H1 (cell line): ENCODE measurements at regions not wholly inside any gene's neighbourhood (a gene's known extent, or its start where the extent isn't known, plus 50 kb on each side); places are given as distances from the start of the nearest gene placed in this dataset.

ENCODE experiments used
- CTCF ChIA-PET: fragments of 300-600 bp; sonication (Branson Sonifier 250); formaldehyde crosslinking; loops from one replicate; lab custom pipeline; 2021; ENCODE audit not compliant: partially characterized antibody; lab: Charles Lee
- POLR2A ChIA-PET: fragments of 300-600 bp; sonication (Branson Sonifier 250); formaldehyde crosslinking; loops from one replicate; lab custom pipeline; 2021; ENCODE audit warnings: inconsistent platforms; ENCODE audit not compliant: partially characterized antibody; lab: Charles Lee
- DNase-seq, 2 experiments: peaks; one replicate each; pipeline versions ENCODE4 v3.0.0 to v3.0.0-alpha.2; 2010 to 2022; ENCODE audit warnings: low spot score in 2 of 2, low read depth in 1 of 2, mixed read lengths in 1 of 2
- FAIRE-seq: peaks from 2 replicates; lab custom pipeline; 2011; peaks lifted over from hg19 to GRCh38; lab: Jason Lieb, UNC
- H2AFZ ChIP-seq: 2 replicates; pipeline ENCODE4 v1.8.1; 2012; ENCODE audit warnings: low read length, inconsistent platforms
- H2AK5ac ChIP-seq: 2 replicates; pipeline ENCODE4 v1.6.1; 2013; ENCODE audit warnings: low read depth, low read length
- H2BK120ac ChIP-seq: replicated peaks from 2 replicates; pipeline ENCODE3; 2013; ENCODE audit warnings: low read depth, low read length, inconsistent platforms
- H2BK12ac ChIP-seq: 2 replicates; pipeline ENCODE4 v1.6.1; 2013; ENCODE audit warnings: low read depth, low read length
- H2BK15ac ChIP-seq: 2 replicates; pipeline ENCODE4 v1.6.1; 2013; ENCODE audit warnings: low read length
- H2BK20ac ChIP-seq: 2 replicates; pipeline ENCODE4 v1.6.1; 2013; ENCODE audit warnings: low read length
- H2BK5ac ChIP-seq: 2 replicates; pipeline ENCODE4 v1.6.1; 2013; ENCODE audit warnings: low read depth, low read length
- H3K14ac ChIP-seq: 2 replicates; pipeline ENCODE4 v1.6.1; 2013; ENCODE audit warnings: inconsistent platforms; ENCODE audit not compliant: insufficient read length
- H3K18ac ChIP-seq: 2 replicates; pipeline ENCODE4 v1.6.1; 2013; ENCODE audit warnings: low read length; ENCODE audit errors: extremely low read depth
- H3K23ac ChIP-seq: 2 replicates; pipeline ENCODE4 v1.6.1; 2013; ENCODE audit warnings: inconsistent platforms; ENCODE audit not compliant: insufficient read length
- H3K23me2 ChIP-seq: 2 replicates; pipeline ENCODE4 v1.6.1; 2013; ENCODE audit warnings: low read depth, low read length
- H3K27ac ChIP-seq: 2 replicates; pipeline ENCODE4 v1.6.1; 2011; ENCODE audit warnings: low read depth, low read length, inconsistent platforms
- H3K27me3 ChIP-seq, 4 experiments: replicated peaks in 1 of 4; 1 replicate in 1 of 4; 2 replicates in 3 of 4; pipeline versions ENCODE4 v1.6.1 to v1.8.1; 2011 to 2013; ENCODE audit warnings: low read length in 3 of 4, mild to moderate bottlenecking in 3 of 4, inconsistent platforms in 2 of 4, mixed read lengths in 2 of 4, moderate library complexity in 1 of 4; ENCODE audit not compliant: control insufficient read depth in 3 of 4, insufficient read depth in 3 of 4; ENCODE audit errors: extremely low read depth in 1 of 4
- H3K36me3 ChIP-seq, 4 experiments: 2 replicates each; pipeline versions ENCODE4 v1.6.1 to v1.8.1; 2011 to 2013; ENCODE audit warnings: mild to moderate bottlenecking in 4 of 4, low read length in 3 of 4, moderate library complexity in 2 of 4, control low read depth in 1 of 4, inconsistent platforms in 1 of 4; ENCODE audit not compliant: insufficient read depth in 4 of 4, control insufficient read depth in 2 of 4
- H3K4ac ChIP-seq: replicated peaks from 2 replicates; pipeline ENCODE3; 2013; ENCODE audit warnings: low read length, low read depth, mixed read lengths, inconsistent platforms; ENCODE audit not compliant: insufficient read length
- H3K4me1 ChIP-seq, 4 experiments: replicated peaks in 1 of 4; 1 replicate in 1 of 4; 2 replicates in 3 of 4; pipeline versions ENCODE4 v1.6.1 to v1.8.1; 2011 to 2013; ENCODE audit warnings: low read length in 3 of 4, inconsistent platforms in 2 of 4, mixed read lengths in 1 of 4; ENCODE audit not compliant: insufficient read depth in 4 of 4, control insufficient read depth in 3 of 4
- H3K4me2 ChIP-seq, 2 experiments: 2 replicates each; pipeline versions ENCODE4 v1.6.1 to v1.8.1; 2011 to 2013; ENCODE audit warnings: low read depth in 2 of 2, low read length in 2 of 2, control low read depth in 1 of 2, inconsistent platforms in 1 of 2, mild to moderate bottlenecking in 1 of 2; ENCODE audit not compliant: insufficient read depth in 1 of 2
- H3K4me3 ChIP-seq, 4 experiments: fragments of 200-600, 300-600 bp in 1 of 4; sonication (generic), shearing (Covaris generic), sonication (Bioruptor Twin) in 1 of 4; 2 replicates each; pipeline versions ENCODE4 v1.5.1 to v1.8.1; 2011 to 2016; ENCODE audit warnings: low read length in 4 of 4, low read depth in 3 of 4, control low read depth in 2 of 4, inconsistent platforms in 2 of 4, mild to moderate bottlenecking in 2 of 4, mixed read lengths in 1 of 4, moderate library complexity in 1 of 4; ENCODE audit not compliant: insufficient read depth in 2 of 4; ENCODE audit errors: extremely low read depth in 1 of 4
- H3K56ac ChIP-seq: replicated peaks from 2 replicates; pipeline ENCODE3; 2013; ENCODE audit warnings: low read depth, mild to moderate bottlenecking, mixed read lengths, low read length, inconsistent platforms; ENCODE audit not compliant: insufficient read length
- H3K79me1 ChIP-seq: 2 replicates; pipeline ENCODE4 v1.6.1; 2013; ENCODE audit warnings: low read depth, low read length, control low read depth
- H3K79me2 ChIP-seq, 2 experiments: 2 replicates each; pipeline versions ENCODE4 v1.6.1 to v1.8.1; 2012 to 2013; ENCODE audit warnings: low read length in 2 of 2, mild to moderate bottlenecking in 2 of 2, inconsistent platforms in 1 of 2; ENCODE audit not compliant: insufficient read depth in 2 of 2, control insufficient read depth in 1 of 2
- H3K9ac ChIP-seq, 4 experiments: replicated peaks in 1 of 4; 1 replicate in 1 of 4; 2 replicates in 3 of 4; pipeline versions ENCODE4 v1.6.1 to v1.8.1; 2011 to 2013; ENCODE audit warnings: low read depth in 3 of 4, low read length in 3 of 4, control low read depth in 2 of 4, mild to moderate bottlenecking in 2 of 4, moderate library complexity in 2 of 4, inconsistent platforms in 1 of 4; ENCODE audit errors: extremely low read depth in 1 of 4
- H3K9me3 ChIP-seq, 2 experiments: 2 replicates each; pipeline versions ENCODE4 v1.6.1 to v1.8.1; 2012 to 2013; ENCODE audit warnings: mild to moderate bottlenecking in 2 of 2, moderate library complexity in 2 of 2, control low read depth in 1 of 2, inconsistent platforms in 1 of 2, low read depth in 1 of 2, low read length in 1 of 2, mixed read lengths in 1 of 2; ENCODE audit not compliant: insufficient read depth in 2 of 2
- H4K20me1 ChIP-seq, 2 experiments: replicated peaks in 1 of 2; 2 replicates each; pipeline versions ENCODE3 to v1.8.1; 2011 to 2013; ENCODE audit warnings: inconsistent platforms in 2 of 2, low read length in 2 of 2, mild to moderate bottlenecking in 1 of 2; ENCODE audit not compliant: insufficient read depth in 2 of 2, control insufficient read depth in 1 of 2
- H4K5ac ChIP-seq: 2 replicates; pipeline ENCODE4 v1.6.1; 2013; ENCODE audit warnings: low read length, low read depth, mixed read lengths, inconsistent platforms; ENCODE audit not compliant: insufficient read length
- H4K8ac ChIP-seq: 2 replicates; pipeline ENCODE4 v1.8.0; 2013; ENCODE audit warnings: mild to moderate bottlenecking, moderate library complexity, low read length, inconsistent platforms; ENCODE audit not compliant: insufficient read depth; ENCODE audit errors: extremely low read depth
- H4K91ac ChIP-seq: replicated peaks from 2 replicates; pipeline ENCODE3; 2013; ENCODE audit warnings: low read length, mixed read lengths, inconsistent platforms; ENCODE audit not compliant: insufficient read length
- BRCA1 ChIP-seq: IDR thresholded peaks from 2 replicates; pipeline ENCODE4 v1.6.1; 2012; ENCODE audit warnings: low read depth, low read length, improper control_type of control experiment
- CBX8 ChIP-seq: fragments of 300-800, 300-1000 bp; sonication (generic); IDR thresholded peaks from 2 replicates; pipeline ENCODE4 v1.7.1; 2016; ENCODE audit warnings: low read depth, low read length, borderline replicate concordance
- CHD1 ChIP-seq: IDR thresholded peaks from 2 replicates; pipeline ENCODE4 v1.6.1; 2012; ENCODE audit warnings: low read depth, low read length, improper control_type of control experiment
- EP300 ChIP-seq, 2 experiments: IDR thresholded peaks; 1 replicate in 1 of 2; 2 replicates in 1 of 2; pipeline ENCODE4 v1.6.1; 2011 to 2012; ENCODE audit warnings: low read depth in 2 of 2, low read length in 2 of 2, mild to moderate bottlenecking in 2 of 2, borderline replicate concordance in 1 of 2, inconsistent platforms in 1 of 2, moderate library complexity in 1 of 2
- JUN ChIP-seq: IDR thresholded peaks from 2 replicates; pipeline ENCODE4 v1.6.1; 2011; ENCODE audit warnings: low read depth, mild to moderate bottlenecking, improper control_type of control experiment, low read length
- NRF1 ChIP-seq: IDR thresholded peaks from 2 replicates; pipeline ENCODE4 v1.6.1; 2011; ENCODE audit warnings: mild to moderate bottlenecking, low read depth, low read length, improper control_type of control experiment
- RFX5 ChIP-seq: IDR thresholded peaks from 2 replicates; pipeline ENCODE4 v1.6.1; 2011; ENCODE audit warnings: low read depth, low read length, improper control_type of control experiment, borderline replicate concordance
- RNF2 ChIP-seq: fragments of 200-900, 300-1000 bp; sonication (generic); IDR thresholded peaks from 2 replicates; pipeline ENCODE4 v1.7.1; 2016; ENCODE audit warnings: borderline replicate concordance, low read depth, mild to moderate bottlenecking, antibody characterized with exemption, low read length; ENCODE audit not compliant: poor library complexity, severe bottlenecking; ENCODE audit errors: missing control alignments
- SIX5 ChIP-seq: IDR thresholded peaks from 2 replicates; pipeline ENCODE4 v1.6.1; 2011; ENCODE audit warnings: mild to moderate bottlenecking, low read depth, low read length
- SP4 ChIP-seq: IDR thresholded peaks from 2 replicates; pipeline ENCODE4 v1.6.1; 2012; ENCODE audit warnings: low read length, inconsistent platforms
- WGBS, 2 experiments: shearing (Covaris generic) in 1 of 2; methylation state at CpG; one replicate each; pipeline versions ENCODE4 v1.1.6 to v1.1.7; 2013 to 2015; ENCODE audit warnings: low lambda C conversion rate in 2 of 2, mixed read lengths in 2 of 2, inconsistent platforms in 1 of 2, low coverage in 1 of 2, missing lambda C conversion rate in 1 of 2; ENCODE audit not compliant: insufficient replicate concordance in 2 of 2, insufficient coverage in 1 of 2, insufficient read length in 1 of 2; ENCODE audit errors: extremely low coverage in 1 of 2, missing lambda C conversion rate in 1 of 2; 5-methylcytosine and 5-hydroxymethylcytosine counted together
- TF ChIP-seq, protein P1 (sequence below): IDR thresholded peaks from 2 replicates; pipeline ENCODE4 v1.6.1; 2012; ENCODE audit warnings: inconsistent platforms
- TF ChIP-seq, protein P2 (sequence below): IDR thresholded peaks from 2 replicates; pipeline ENCODE4 v1.6.1; 2012; ENCODE audit warnings: inconsistent platforms

DNA sequence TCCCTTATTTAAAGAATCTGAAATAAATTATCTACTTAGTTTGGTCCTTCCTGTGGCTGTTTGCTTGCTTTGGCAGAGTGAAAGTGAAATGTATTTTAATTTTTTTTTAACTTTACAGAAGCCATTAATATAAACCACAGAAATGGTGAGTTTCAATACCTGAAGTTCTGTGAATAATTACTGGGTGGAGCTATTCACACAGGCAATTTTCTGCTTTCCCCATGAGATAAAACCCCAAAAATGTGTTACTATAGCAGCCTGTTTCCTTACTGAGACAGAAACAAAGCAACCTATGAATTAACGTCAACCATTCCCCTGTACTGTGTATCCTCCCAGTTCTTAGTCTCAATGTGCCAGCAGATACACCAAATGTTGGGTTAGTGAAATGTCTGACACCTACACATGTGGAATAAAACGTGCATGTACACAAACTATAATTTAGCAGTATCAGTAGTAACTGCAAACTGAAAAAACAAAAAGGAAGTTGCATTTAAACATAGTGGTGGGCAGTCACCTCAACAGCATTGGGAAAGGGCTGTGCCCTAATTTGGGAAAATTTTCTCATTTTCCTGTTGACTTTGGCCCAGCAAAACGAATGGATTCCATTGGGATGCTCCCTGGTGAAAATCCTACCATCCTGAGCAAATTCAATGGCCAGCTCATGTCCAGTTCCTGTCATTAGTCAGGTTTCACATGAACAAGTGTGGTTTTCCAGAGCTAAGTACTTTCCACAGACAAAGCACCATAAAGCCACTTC is 73.1 kb upstream of the RMDN2 start:
- no peak overlapping the region for H3K4me2 ChIP-seq
- no peak overlapping the region for H3K56ac ChIP-seq
- FAIRE-seq (no peak), DNase-seq (no peak)
- no peaks in the 10 kb centered on the region for H3K9me3 ChIP-seq
- H4K8ac ChIP-seq: no peak overlapping the region
- H3K79me2 ChIP-seq: no peaks in the 10 kb centered on the region
- H3K36me3 ChIP-seq: no peaks in the 10 kb centered on the region
- H3K79me1 ChIP-seq: no peaks in the 10 kb centered on the region
- H3K23ac ChIP-seq: no peak overlapping the region
- H3K9ac ChIP-seq: no peak overlapping the region
- H3K14ac ChIP-seq: no peak overlapping the region
- no peak overlapping the region for H2BK20ac ChIP-seq
- H4K5ac ChIP-seq: no peak overlapping the region
- H2BK120ac ChIP-seq: no peak overlapping the region
- no peaks in the 10 kb centered on the region; the same call in 1 of the 2 replicates for H3K23me2 ChIP-seq
- no peak overlapping the region for H3K18ac ChIP-seq
- TF ChIP-seq, protein P1, sequence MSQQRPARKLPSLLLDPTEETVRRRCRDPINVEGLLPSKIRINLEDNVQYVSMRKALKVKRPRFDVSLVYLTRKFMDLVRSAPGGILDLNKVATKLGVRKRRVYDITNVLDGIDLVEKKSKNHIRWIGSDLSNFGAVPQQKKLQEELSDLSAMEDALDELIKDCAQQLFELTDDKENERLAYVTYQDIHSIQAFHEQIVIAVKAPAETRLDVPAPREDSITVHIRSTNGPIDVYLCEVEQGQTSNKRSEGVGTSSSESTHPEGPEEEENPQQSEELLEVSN: no peak
- TF ChIP-seq BRCA1 (no peak), SIX5 (no peak), RNF2 (no peak), SP4 (no peak), JUN (no peak), NRF1 (no peak), CBX8 (no peak), CHD1 (no peak), EP300 (IDR thresholded peaks at IDR 0.05; ENCODE audit: borderline replicate concordance in 1 of 2, low read depth in 2 of 2, low read length in 2 of 2) (no peak), RFX5 (no peak)
- TF ChIP-seq, protein P2, sequence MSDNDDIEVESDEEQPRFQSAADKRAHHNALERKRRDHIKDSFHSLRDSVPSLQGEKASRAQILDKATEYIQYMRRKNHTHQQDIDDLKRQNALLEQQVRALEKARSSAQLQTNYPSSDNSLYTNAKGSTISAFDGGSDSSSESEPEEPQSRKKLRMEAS: no peak
- WGBS, 2 experiments: 83% methylated on average over 3 of the region's 3 CpGs; no CpG with 5 or more reads in 1 of the 2 experiments
- no peak overlapping the region for H4K91ac ChIP-seq
- no peak overlapping the region for H3K4ac ChIP-seq
- H3K27ac ChIP-seq: no peak overlapping the region
- no peak overlapping the region for H2BK15ac ChIP-seq
- no peak overlapping the region for H2BK12ac ChIP-seq
- no peak overlapping the region for H2AFZ ChIP-seq
- no peak overlapping the region for H2BK5ac ChIP-seq
- no peaks in the 10 kb centered on the region for H3K27me3 ChIP-seq
- H2AK5ac ChIP-seq: no peak overlapping the region
- POLR2A ChIA-PET: no interaction called here
- H3K4me1 ChIP-seq: no peaks in the 10 kb centered on the region
- H4K20me1 ChIP-seq: no peaks in the 10 kb centered on the region
- no peak overlapping the region for H3K4me3 ChIP-seq
- CTCF ChIA-PET: interaction anchor here (1.3 to 1.6 kb wide), 2 partner anchors 19 to 26 kb away, joined by 4 to 6 read pairs; no protein-coding TSS in a partner anchor
